Fibroblast of pulmonary artery (primary cell): ENCODE measurements at regions not wholly inside any gene's neighbourhood (a gene's known extent, or its start where the extent isn't known, plus 50 kb on each side); places are given as distances from the start of the nearest gene placed in this dataset.

Experiments
- DNase-seq: peaks from one replicate; pipeline ENCODE4 v3.0.0-alpha.2; 2010; ENCODE audit warnings: low read depth
- H3K4me3 ChIP-seq: replicated peaks from 2 replicates; pipeline ENCODE4 v1.5.1; 2011; ENCODE audit warnings: low read depth, mild to moderate bottlenecking, control low read depth, low read length, moderate library complexity
- TF ChIP-seq, protein P1 (sequence below): IDR thresholded peaks from 2 replicates; pipeline ENCODE4 v1.5.1; 2011; ENCODE audit warnings: mild to moderate bottlenecking, control low read depth, low read length, inconsistent platforms; ENCODE audit errors: missing control alignments

DNA sequence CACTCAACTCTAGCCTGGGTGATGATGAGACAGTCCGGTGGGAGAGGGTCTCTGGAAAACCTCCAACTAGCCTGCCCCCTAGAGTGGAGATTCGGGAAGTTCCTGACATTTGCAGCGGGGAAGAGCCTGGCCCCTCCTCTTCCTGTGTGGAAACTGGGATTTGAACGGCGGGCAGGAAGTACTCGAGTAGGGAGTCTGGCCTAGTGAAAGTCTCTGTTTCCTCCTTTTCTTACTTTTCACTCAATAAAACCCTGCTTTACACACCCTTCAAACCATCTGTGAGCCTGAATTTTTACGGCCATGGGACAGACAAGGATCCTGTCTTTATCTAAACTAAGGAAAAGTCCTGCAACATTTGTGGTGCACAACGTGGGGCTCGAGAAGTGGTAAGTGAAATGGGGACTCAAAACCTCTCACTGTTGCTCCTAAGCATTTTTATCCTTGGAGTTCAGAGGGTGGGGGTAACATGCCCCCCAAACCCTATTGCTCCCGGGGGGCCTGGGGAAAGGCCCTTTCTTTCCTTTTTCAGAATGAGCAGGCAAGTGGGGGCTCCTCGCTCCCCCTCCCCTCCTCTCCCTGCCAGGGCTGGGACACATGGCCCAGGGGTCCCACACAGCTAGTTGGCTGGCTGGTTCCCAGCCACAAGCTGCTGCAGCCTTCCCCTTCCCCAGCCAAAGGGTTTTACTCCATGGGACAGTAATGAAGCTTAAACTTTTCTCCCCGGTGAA lies 224.7 kb upstream of the GBE1 start:
- TF ChIP-seq, protein P1, sequence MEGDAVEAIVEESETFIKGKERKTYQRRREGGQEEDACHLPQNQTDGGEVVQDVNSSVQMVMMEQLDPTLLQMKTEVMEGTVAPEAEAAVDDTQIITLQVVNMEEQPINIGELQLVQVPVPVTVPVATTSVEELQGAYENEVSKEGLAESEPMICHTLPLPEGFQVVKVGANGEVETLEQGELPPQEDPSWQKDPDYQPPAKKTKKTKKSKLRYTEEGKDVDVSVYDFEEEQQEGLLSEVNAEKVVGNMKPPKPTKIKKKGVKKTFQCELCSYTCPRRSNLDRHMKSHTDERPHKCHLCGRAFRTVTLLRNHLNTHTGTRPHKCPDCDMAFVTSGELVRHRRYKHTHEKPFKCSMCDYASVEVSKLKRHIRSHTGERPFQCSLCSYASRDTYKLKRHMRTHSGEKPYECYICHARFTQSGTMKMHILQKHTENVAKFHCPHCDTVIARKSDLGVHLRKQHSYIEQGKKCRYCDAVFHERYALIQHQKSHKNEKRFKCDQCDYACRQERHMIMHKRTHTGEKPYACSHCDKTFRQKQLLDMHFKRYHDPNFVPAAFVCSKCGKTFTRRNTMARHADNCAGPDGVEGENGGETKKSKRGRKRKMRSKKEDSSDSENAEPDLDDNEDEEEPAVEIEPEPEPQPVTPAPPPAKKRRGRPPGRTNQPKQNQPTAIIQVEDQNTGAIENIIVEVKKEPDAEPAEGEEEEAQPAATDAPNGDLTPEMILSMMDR: no peak
- no peak overlapping the region for H3K4me3 ChIP-seq
- DNase-seq: no peak

DNA sequence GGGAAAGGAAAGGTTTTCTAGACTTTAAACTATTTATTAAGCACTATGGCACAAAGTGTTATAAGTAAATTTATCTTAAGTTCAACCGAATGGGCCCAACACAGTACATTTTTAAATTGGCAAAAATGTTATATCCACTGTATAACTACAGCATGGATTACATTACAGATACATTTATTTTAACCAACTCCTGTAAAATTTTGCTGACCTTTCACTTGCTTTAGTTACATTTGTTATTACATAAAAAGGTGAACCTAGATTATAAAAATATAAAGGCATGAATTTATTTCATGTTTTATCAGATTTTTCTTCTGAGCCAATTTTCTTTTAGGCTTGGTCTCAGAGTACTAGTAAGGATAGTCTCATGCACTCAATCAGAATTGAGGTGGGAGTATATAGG lies 221.9 kb upstream of the GBE1 start:
- TF ChIP-seq, protein P1: no peak
- DNase-seq: no peak
- no peak overlapping the region for H3K4me3 ChIP-seq

DNA sequence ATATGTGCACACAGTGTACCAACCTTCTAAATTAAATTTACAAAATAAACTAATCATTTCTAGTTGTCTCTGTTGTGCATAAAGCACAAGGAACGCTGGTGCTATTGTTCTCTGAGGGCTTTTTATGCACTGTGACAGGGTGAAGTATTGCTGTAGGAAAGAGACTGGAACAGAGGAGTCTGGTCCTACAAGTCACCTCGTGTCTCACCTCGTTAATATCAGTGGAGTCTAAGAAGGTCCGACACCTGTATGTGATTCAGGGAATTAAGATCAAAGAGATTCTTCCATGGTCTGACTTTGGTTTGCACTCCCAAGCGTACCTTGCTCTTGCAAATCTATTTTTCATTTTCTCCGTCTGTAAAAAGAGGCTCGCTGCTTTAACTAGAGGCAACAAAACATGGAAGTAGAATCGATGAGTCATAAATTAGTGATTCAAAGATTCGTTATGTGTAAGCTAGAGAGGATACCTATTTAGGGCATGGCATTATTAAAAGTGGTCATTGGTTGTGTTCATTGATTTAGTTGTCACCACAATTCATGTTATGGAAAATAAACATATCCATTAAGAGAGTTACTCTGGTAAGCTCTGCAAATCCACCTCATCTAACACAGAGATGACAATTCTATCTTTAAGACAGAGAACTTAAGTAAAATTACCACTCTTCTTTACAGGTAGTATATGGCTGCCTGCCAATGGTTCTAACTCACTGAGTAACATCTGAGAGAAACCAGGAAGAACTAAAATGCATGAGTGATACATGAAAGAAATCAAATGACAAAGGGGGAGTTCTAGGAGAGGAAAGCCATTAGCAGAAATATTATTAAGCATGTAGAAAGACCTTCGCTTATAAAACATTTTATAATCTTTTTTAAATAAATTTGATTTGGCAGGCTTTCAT lies 219.4 kb upstream of the GBE1 start:
- no peak for DNase-seq
- no peak overlapping the region for H3K4me3 ChIP-seq
- TF ChIP-seq, protein P1: no peak

DNA sequence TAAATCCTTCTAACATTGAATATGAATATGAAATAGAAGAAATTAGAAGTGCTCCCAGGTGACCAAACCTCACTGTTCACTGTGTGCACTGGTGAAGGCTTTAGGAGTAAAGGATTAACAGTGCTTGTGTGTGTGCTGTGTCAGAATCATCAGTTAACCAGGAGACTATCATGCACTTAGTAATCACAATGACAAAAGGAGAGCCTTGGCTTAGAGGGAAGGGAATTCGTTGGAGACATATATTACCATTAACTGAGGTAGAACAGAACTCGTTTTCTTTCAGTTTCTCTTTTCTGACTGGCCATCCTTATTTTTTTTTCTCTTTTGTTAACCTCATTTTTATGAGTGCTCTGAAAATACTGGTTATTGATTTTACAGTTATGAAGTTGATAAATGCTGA lies 213.3 kb upstream of the GBE1 start:
- TF ChIP-seq, protein P1: no peak
- no peak for DNase-seq
- no peak overlapping the region for H3K4me3 ChIP-seq

DNA sequence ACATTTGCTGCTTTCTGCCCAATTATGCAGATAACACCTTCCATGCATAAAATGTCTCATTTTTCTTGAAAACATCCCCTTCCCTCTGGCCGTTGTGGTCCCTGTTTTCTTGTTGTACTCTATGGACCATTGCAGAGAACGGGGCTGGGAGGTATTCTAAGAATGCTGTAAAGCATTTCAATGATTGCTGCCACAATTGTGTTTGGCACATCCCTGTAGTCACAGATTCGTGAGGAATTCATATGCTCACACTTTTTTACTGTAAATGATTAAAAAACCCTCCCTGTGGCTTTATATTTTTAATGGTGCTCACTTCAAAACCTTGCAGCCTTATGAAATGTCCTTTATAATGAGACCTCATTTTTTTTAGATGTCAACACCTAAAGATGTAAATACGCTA lies 207.2 kb upstream of the GBE1 start:
- DNase-seq: no peak
- H3K4me3 ChIP-seq: no peak overlapping the region
- TF ChIP-seq, protein P1: no peak

DNA sequence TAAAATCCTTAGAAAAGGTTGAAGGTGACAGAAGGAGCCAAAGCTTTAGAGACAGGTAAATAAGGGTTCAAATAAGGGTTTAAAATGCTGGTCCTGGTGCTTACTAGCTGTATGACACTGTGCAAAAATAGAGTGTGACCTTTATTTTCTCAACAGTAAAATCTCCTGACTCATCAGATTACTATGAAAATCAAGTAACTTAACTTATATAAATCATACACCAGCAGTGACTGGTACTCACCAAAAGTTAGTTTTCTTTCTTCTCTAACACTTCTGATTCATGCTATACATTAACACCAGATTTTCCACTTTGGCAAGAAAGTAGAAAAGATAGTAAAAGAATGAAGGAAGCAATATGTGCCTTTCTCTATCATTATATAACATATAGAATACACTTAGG lies 205.9 kb upstream of the GBE1 start:
- DNase-seq: no peak
- no peak overlapping the region for H3K4me3 ChIP-seq
- TF ChIP-seq, protein P1: no peak

DNA sequence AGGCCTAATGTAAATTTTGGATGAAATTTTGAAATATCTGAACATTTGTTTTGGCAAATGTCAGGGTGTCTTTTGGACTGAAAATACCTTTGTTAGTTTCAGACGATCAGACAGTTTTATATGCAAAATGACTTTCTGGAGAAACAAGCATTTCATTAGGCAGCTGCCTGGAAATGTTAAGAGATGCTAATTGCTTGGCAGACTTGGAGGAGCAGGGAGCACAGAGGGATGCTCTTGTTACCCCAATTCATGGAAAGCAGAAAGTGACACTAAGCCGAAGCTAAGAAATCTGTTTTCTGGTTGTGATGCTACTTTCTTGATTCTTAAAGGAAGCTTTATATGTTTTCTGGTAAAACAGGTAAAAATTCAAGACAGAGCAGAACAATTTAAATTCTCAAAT lies 204.3 kb upstream of the GBE1 start:
- DNase-seq: no peak
- no peak overlapping the region for H3K4me3 ChIP-seq
- TF ChIP-seq, protein P1: no peak
